H9 (cell line): ENCODE measurements at regions not wholly inside any gene's neighbourhood (a gene's known extent, or its start where the extent isn't known, plus 50 kb on each side); places are given as distances from the start of the nearest gene placed in this dataset.
A peak's percentile ranks its signal among the peaks of the same experiment; 100 is the strongest.

Experiments
- DNase-seq: peaks from one replicate; pipeline ENCODE4 v3.0.0-alpha.2; 2017
- H2AFZ ChIP-seq: one replicate; pipeline ENCODE4 v1.6.1; 2013; ENCODE audit warnings: mild to moderate bottlenecking, low read length, control low read depth, moderate library complexity
- H2AK5ac ChIP-seq: 2 replicates; pipeline ENCODE4 v1.6.1; 2013; ENCODE audit warnings: low read length, control low read depth, mixed read lengths; ENCODE audit not compliant: insufficient read length
- H2BK120ac ChIP-seq: one replicate; pipeline ENCODE4 v1.6.1; 2013; ENCODE audit warnings: low read depth, mild to moderate bottlenecking, low read length, control low read depth, inconsistent platforms; ENCODE audit not compliant: poor library complexity, severe bottlenecking
- H2BK12ac ChIP-seq: 2 replicates; pipeline ENCODE4 v1.6.1; 2013; ENCODE audit warnings: low read length, control low read depth, mixed read lengths, low read depth; ENCODE audit not compliant: insufficient read length
- H2BK15ac ChIP-seq: 2 replicates; pipeline ENCODE4 v1.6.1; 2013; ENCODE audit warnings: low read depth, low read length, control low read depth
- H2BK20ac ChIP-seq: one replicate; pipeline ENCODE4 v1.6.1; 2013; ENCODE audit warnings: low read depth, mild to moderate bottlenecking, low read length, control low read depth, inconsistent platforms; ENCODE audit not compliant: poor library complexity, severe bottlenecking
- H2BK5ac ChIP-seq: 2 replicates; pipeline ENCODE4 v1.6.1; 2013; ENCODE audit warnings: low read length, control low read depth, mixed read lengths; ENCODE audit not compliant: insufficient read length
- H3K14ac ChIP-seq: 2 replicates; pipeline ENCODE4 v1.6.1; 2013; ENCODE audit warnings: low read length, control low read depth; ENCODE audit not compliant: insufficient read depth
- H3K18ac ChIP-seq: 2 replicates; pipeline ENCODE4 v1.6.1; 2013; ENCODE audit warnings: low read depth, mild to moderate bottlenecking, mixed read lengths, low read length, control low read depth; ENCODE audit not compliant: insufficient read length
- H3K23ac ChIP-seq: 2 replicates; pipeline ENCODE4 v1.6.1; 2013; ENCODE audit warnings: low read length, control low read depth, mixed read lengths, low read depth; ENCODE audit not compliant: insufficient read length
- H3K23me2 ChIP-seq: 2 replicates; pipeline ENCODE4 v1.6.1; 2013; ENCODE audit warnings: low read depth, mild to moderate bottlenecking, mixed read lengths, low read length, control low read depth; ENCODE audit not compliant: insufficient read length, poor library complexity, severe bottlenecking
- H3K27ac ChIP-seq: 2 replicates; pipeline ENCODE4 v1.5.1; 2013; ENCODE audit warnings: low read length, control low read depth, mixed read lengths, low read depth; ENCODE audit not compliant: insufficient read length
- H3K27me3 ChIP-seq: 2 replicates; pipeline ENCODE4 v1.6.1; 2013; ENCODE audit warnings: low read length, control low read depth, inconsistent platforms; ENCODE audit not compliant: insufficient read depth
- H3K4ac ChIP-seq: 2 replicates; pipeline ENCODE4 v1.6.1; 2013; ENCODE audit warnings: low read depth, mild to moderate bottlenecking, control low read depth, inconsistent platforms, low read length, moderate library complexity
- H3K4me1 ChIP-seq: 2 replicates; pipeline ENCODE4 v1.6.1; 2013; ENCODE audit warnings: low read length, control low read depth, inconsistent platforms; ENCODE audit not compliant: insufficient read depth
- H3K4me2 ChIP-seq: 2 replicates; pipeline ENCODE4 v1.6.1; 2013; ENCODE audit warnings: low read length, control low read depth, mixed read lengths; ENCODE audit not compliant: insufficient read length, insufficient read depth
- H3K56ac ChIP-seq: 2 replicates; pipeline ENCODE4 v1.6.1; 2013; ENCODE audit warnings: low read depth, mild to moderate bottlenecking, mixed read lengths, low read length, control low read depth; ENCODE audit not compliant: insufficient read length
- H3K79me1 ChIP-seq: 2 replicates; pipeline ENCODE4 v1.6.1; 2013; ENCODE audit warnings: low read depth, mild to moderate bottlenecking, moderate library complexity, low read length, control low read depth, inconsistent platforms; ENCODE audit not compliant: insufficient read depth, poor library complexity, severe bottlenecking
- H3K79me2 ChIP-seq: 2 replicates; pipeline ENCODE4 v1.6.1; 2013; ENCODE audit warnings: low read length, control low read depth, inconsistent platforms; ENCODE audit not compliant: insufficient read depth
- H3K9ac ChIP-seq: 2 replicates; pipeline ENCODE4 v1.6.1; 2013; ENCODE audit warnings: low read length, control low read depth, mixed read lengths; ENCODE audit not compliant: insufficient read length; ENCODE audit errors: extremely low read depth
- H3K9me3 ChIP-seq: one replicate; pipeline ENCODE4 v1.6.1; 2013; ENCODE audit warnings: low read depth, low read length, inconsistent platforms; ENCODE audit not compliant: control insufficient read depth
- H3T11ph ChIP-seq: one replicate; pipeline ENCODE4 v1.6.1; 2013; ENCODE audit warnings: mild to moderate bottlenecking, low read length, control low read depth, inconsistent platforms
- H4K20me1 ChIP-seq: one replicate; pipeline ENCODE4 v1.6.1; 2013; ENCODE audit not compliant: control insufficient read depth, insufficient read length, insufficient read depth
- H4K5ac ChIP-seq: 2 replicates; pipeline ENCODE4 v1.6.1; 2013; ENCODE audit warnings: low read depth, mild to moderate bottlenecking, mixed read lengths, low read length, control low read depth; ENCODE audit not compliant: insufficient read length
- H4K8ac ChIP-seq: replicated peaks from 2 replicates; pipeline ENCODE4 v1.6.1; 2013; ENCODE audit warnings: low read length, control low read depth, mixed read lengths, low read depth; ENCODE audit not compliant: insufficient read length
- H4K91ac ChIP-seq: 2 replicates; pipeline ENCODE4 v1.6.1; 2013; ENCODE audit warnings: low read depth, mild to moderate bottlenecking, moderate library complexity, mixed read lengths, low read length, control low read depth; ENCODE audit not compliant: insufficient read length
- H3K27ac Mint-ChIP-seq, 3 experiments: 2 replicates in 2 of 3; 3 replicates in 1 of 3; pipeline ENCODE4 v1.8.0; 2020 to 2021; ENCODE audit warnings: mixed read lengths in 3 of 3, mild to moderate bottlenecking in 1 of 3, moderate library complexity in 1 of 3
- H3K27me3 Mint-ChIP-seq: 2 replicates; pipeline ENCODE4 v1.8.0; 2021; ENCODE audit warnings: low read depth, mild to moderate bottlenecking, moderate library complexity, mixed read lengths
- H3K36me3 Mint-ChIP-seq, 3 experiments: 2 replicates in 2 of 3; 3 replicates in 1 of 3; pipeline ENCODE4 v1.8.0; 2020 to 2021; ENCODE audit warnings: low read depth in 3 of 3, mixed read lengths in 3 of 3; ENCODE audit not compliant: insufficient read depth in 1 of 3
- H3K4me1 Mint-ChIP-seq, 2 experiments: 2 replicates each; pipeline ENCODE4 v1.8.0; 2020; ENCODE audit warnings: mixed read lengths in 2 of 2
- H3K4me3 Mint-ChIP-seq, 2 experiments: 2 replicates in 1 of 2; 3 replicates in 1 of 2; pipeline ENCODE4 v1.8.0; 2020 to 2021; ENCODE audit warnings: mild to moderate bottlenecking in 2 of 2, mixed read lengths in 2 of 2, moderate library complexity in 1 of 2
- H3K9me3 Mint-ChIP-seq, 2 experiments: 2 replicates in 1 of 2; 3 replicates in 1 of 2; pipeline ENCODE4 v1.8.0; 2020; ENCODE audit warnings: mild to moderate bottlenecking in 2 of 2, mixed read lengths in 2 of 2, moderate library complexity in 1 of 2
- WGBS: extraction: QIAGEN DNeasy Blood & Tissue Kit; methylation state at CpG from one replicate; pipeline ENCODE4 v1.1.7; 2013; ENCODE audit warnings: missing lambda C conversion rate, low lambda C conversion rate, mixed read lengths; ENCODE audit not compliant: insufficient read length; ENCODE audit errors: extremely low coverage; 5-methylcytosine and 5-hydroxymethylcytosine counted together
- TF ChIP-seq, protein P1 (sequence below): fragments of 200-600 bp; sonication (generic); conservative IDR thresholded peaks from 3 replicates; pipeline ENCODE4 v1.8.0; 2021; ENCODE audit warnings: antibody characterized with exemption, mild to moderate bottlenecking

GRCh38 chr15:25972141-25972675 is 109.1 kb upstream of the ATP10A start:
- H3K23me2 ChIP-seq = no peaks in the 10 kb centered on the region
- WGBS = no CpG with 5 or more reads among the region's 4 CpGs
- H3K27me3 ChIP-seq = no peaks in the 10 kb centered on the region
- no peak overlapping the region for H3K4me3 Mint-ChIP-seq
- H2BK15ac ChIP-seq = no peak overlapping the region
- no peak overlapping the region for H3K4ac ChIP-seq
- no peaks in the 10 kb centered on the region for H3K79me2 ChIP-seq
- H3K23ac ChIP-seq = no peak overlapping the region
- H2BK5ac ChIP-seq = no peak overlapping the region
- no peak overlapping the region for H3K27ac ChIP-seq
- H3K4me2 ChIP-seq = no peak overlapping the region
- H3T11ph ChIP-seq = no peak overlapping the region
- H3K27me3 Mint-ChIP-seq = peaks cover 4% of the 10 kb centered on the region
- H4K5ac ChIP-seq = no peak overlapping the region
- H2AFZ ChIP-seq = no peak overlapping the region
- no peak overlapping the region for H2BK12ac ChIP-seq
- no peak overlapping the region for H4K91ac ChIP-seq
- no peak overlapping the region for H2AK5ac ChIP-seq
- no peak overlapping the region for H3K56ac ChIP-seq
- H3K18ac ChIP-seq = no peak overlapping the region
- TF ChIP-seq, protein P1, sequence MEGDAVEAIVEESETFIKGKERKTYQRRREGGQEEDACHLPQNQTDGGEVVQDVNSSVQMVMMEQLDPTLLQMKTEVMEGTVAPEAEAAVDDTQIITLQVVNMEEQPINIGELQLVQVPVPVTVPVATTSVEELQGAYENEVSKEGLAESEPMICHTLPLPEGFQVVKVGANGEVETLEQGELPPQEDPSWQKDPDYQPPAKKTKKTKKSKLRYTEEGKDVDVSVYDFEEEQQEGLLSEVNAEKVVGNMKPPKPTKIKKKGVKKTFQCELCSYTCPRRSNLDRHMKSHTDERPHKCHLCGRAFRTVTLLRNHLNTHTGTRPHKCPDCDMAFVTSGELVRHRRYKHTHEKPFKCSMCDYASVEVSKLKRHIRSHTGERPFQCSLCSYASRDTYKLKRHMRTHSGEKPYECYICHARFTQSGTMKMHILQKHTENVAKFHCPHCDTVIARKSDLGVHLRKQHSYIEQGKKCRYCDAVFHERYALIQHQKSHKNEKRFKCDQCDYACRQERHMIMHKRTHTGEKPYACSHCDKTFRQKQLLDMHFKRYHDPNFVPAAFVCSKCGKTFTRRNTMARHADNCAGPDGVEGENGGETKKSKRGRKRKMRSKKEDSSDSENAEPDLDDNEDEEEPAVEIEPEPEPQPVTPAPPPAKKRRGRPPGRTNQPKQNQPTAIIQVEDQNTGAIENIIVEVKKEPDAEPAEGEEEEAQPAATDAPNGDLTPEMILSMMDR = no peak
- peaks cover 10 to 13% of the 10 kb centered on the region in 2 experiments for H3K9me3 Mint-ChIP-seq
- H4K20me1 ChIP-seq = no peaks in the 10 kb centered on the region
- H3K4me1 Mint-ChIP-seq = peaks cover 0 to 7% of the 10 kb centered on the region in 2 experiments; a peak in 1 of 4 replicates
- no peaks in the 10 kb centered on the region for H3K36me3 Mint-ChIP-seq
- H3K14ac ChIP-seq = no peak overlapping the region
- no peaks in the 10 kb centered on the region for H3K9me3 ChIP-seq
- no peak overlapping the region for H4K8ac ChIP-seq
- no peaks in the 10 kb centered on the region for H3K4me1 ChIP-seq
- no peaks in the 10 kb centered on the region for H3K79me1 ChIP-seq
- no peak for DNase-seq
- no peak overlapping the region for H2BK20ac ChIP-seq
- no peak overlapping the region for H3K9ac ChIP-seq
- H2BK120ac ChIP-seq = no peak overlapping the region
- H3K27ac Mint-ChIP-seq = 0 out of 7 replicates have a peak overlapping the region, but pooled peaks of 1 of the 3 experiments have one; percentile 70
